BLaER1 (cell line): ENCODE measurements at regions not wholly inside any gene's neighbourhood (a gene's known extent, or its start where the extent isn't known, plus 50 kb on each side); places are given as distances from the start of the nearest gene placed in this dataset.

Experiments used
- H3K27ac ChIP-seq: shearing (Covaris generic); formaldehyde crosslinking; 2 replicates; pipeline ENCODE4 v1.8.1; 2022
- H3K27me3 ChIP-seq: shearing (Covaris generic); formaldehyde crosslinking; 2 replicates; pipeline ENCODE4 v1.8.1; 2022
- H3K36me3 ChIP-seq: shearing (Covaris generic); formaldehyde crosslinking; 2 replicates; pipeline ENCODE4 v1.8.1; 2022
- H3K4me1 ChIP-seq: shearing (Covaris generic); formaldehyde crosslinking; 2 replicates; pipeline ENCODE4 v1.8.1; 2022
- H3K4me2 ChIP-seq: shearing (Covaris generic); formaldehyde crosslinking; 2 replicates; pipeline ENCODE4 v1.8.1; 2022
- H3K4me3 ChIP-seq: shearing (Covaris generic); formaldehyde crosslinking; 2 replicates; pipeline ENCODE4 v1.8.1; 2022
- H3K9ac ChIP-seq: shearing (Covaris generic); formaldehyde crosslinking; 2 replicates; pipeline ENCODE4 v1.8.1; 2022
- H3K9me3 ChIP-seq: shearing (Covaris generic); formaldehyde crosslinking; 2 replicates; pipeline ENCODE4 v1.8.1; 2022
- H4K20me1 ChIP-seq: shearing (Covaris generic); formaldehyde crosslinking; 2 replicates; pipeline ENCODE4 v1.8.1; 2022
- Cebpa-rat ChIP-seq: shearing (Covaris generic); IDR thresholded peaks from 2 replicates; pipeline ENCODE4 v1.8.1; 2022

GRCh38 chr15:69735121-69735520, 282.5 kb downstream of the RPLP1 start:
- H3K9ac ChIP-seq, result no peak overlapping the region
- TF ChIP-seq Cebpa-rat, result no peak
- no peaks in the 10 kb centered on the region for H3K36me3 ChIP-seq
- H3K9me3 ChIP-seq, result peaks cover 3% of the 10 kb centered on the region
- peaks cover 7% of the 10 kb centered on the region; the same call in 1 of the 2 replicates for H4K20me1 ChIP-seq
- H3K27me3 ChIP-seq, result peaks cover 27% of the 10 kb centered on the region
- H3K4me1 ChIP-seq, result no peaks in the 10 kb centered on the region
- no peak overlapping the region for H3K27ac ChIP-seq
- no peak overlapping the region for H3K4me3 ChIP-seq
- no peak overlapping the region for H3K4me2 ChIP-seq

DNA sequence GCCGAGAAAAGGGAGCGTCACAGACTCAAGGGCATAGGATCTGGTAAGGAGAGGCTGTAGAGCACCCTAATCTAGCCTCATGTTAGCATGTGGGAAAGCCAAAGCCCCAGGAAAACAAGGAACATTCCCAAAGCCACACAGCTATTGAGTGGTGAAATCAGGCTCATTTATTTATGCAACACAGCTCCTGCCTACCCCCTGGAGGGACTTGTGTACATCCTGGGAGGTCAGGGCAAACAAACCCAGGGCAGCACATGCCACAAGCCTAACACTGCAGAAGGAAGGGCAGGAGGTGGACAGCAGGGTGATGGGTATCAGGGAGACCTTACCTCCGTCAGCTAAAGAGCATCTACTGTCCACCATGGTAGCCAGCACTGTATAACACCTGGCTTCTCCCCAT, 283.5 kb downstream of the RPLP1 start:
- no peak for TF ChIP-seq Cebpa-rat
- Histone ChIP-seq H3K4me3 (no peak overlapping the region), H3K27me3 (peaks cover 22% of the 10 kb centered on the region; the same call in 1 of the 2 replicates)

GRCh38 chr15:69737916-69738315, 285.3 kb downstream of the RPLP1 start:
- Histone ChIP-seq H3K27me3 (peaks cover 27% of the 10 kb centered on the region; the same call in 1 of the 2 replicates), H3K4me3 (no peak overlapping the region), H4K20me1 (peaks cover 7% of the 10 kb centered on the region; the same call in 1 of the 2 replicates), H3K4me2 (no peak overlapping the region), H3K9ac (no peak overlapping the region), H3K9me3 (peaks cover 18% of the 10 kb centered on the region), H3K4me1 (no peaks in the 10 kb centered on the region), H3K27ac (no peak overlapping the region), H3K36me3 (no peaks in the 10 kb centered on the region)
- no peak for TF ChIP-seq Cebpa-rat

More for the DNA sequence above, 283.5 kb downstream of the RPLP1 start:
- H3K9ac ChIP-seq, result no peak overlapping the region
- no peak overlapping the region for H3K4me2 ChIP-seq
- H3K9me3 ChIP-seq, result peaks cover 14% of the 10 kb centered on the region
- H3K36me3 ChIP-seq, result no peaks in the 10 kb centered on the region
- peaks cover 7% of the 10 kb centered on the region; the same call in 1 of the 2 replicates for H4K20me1 ChIP-seq
- no peak overlapping the region for H3K27ac ChIP-seq
- no peaks in the 10 kb centered on the region for H3K4me1 ChIP-seq

- H4K20me1 ChIP-seq, result peaks cover 21% of the 10 kb centered on the region; the same call in 1 of the 2 replicates
Measured at GRCh38 chr15:69740684-69741083, 288.1 kb downstream of the RPLP1 start.

GRCh38 chr15:69742361-69742760, 289.7 kb downstream of the RPLP1 start:
- no peaks in the 10 kb centered on the region for H3K36me3 ChIP-seq
- no peaks in the 10 kb centered on the region; the same call in 1 of the 2 replicates for H3K4me1 ChIP-seq
- H3K9ac ChIP-seq, result no peak overlapping the region
- TF ChIP-seq Cebpa-rat, result no peak
- H4K20me1 ChIP-seq, result peaks cover 23% of the 10 kb centered on the region; the same call in 1 of the 2 replicates
- H3K4me3 ChIP-seq, result no peak overlapping the region
- no peak overlapping the region for H3K4me2 ChIP-seq
- H3K9me3 ChIP-seq, result peaks cover 18% of the 10 kb centered on the region
- H3K27me3 ChIP-seq, result peaks cover 30% of the 10 kb centered on the region
- no peak overlapping the region for H3K27ac ChIP-seq

More at GRCh38 chr15:69740684-69741083, 288.1 kb downstream of the RPLP1 start:
- H3K4me3 ChIP-seq, result no peak overlapping the region
- H3K36me3 ChIP-seq, result no peaks in the 10 kb centered on the region
- peaks cover 33% of the 10 kb centered on the region for H3K27me3 ChIP-seq
- H3K4me1 ChIP-seq, result no peaks in the 10 kb centered on the region; the same call in 1 of the 2 replicates
- H3K9me3 ChIP-seq, result peaks cover 18% of the 10 kb centered on the region
- no peak overlapping the region for H3K4me2 ChIP-seq
- H3K9ac ChIP-seq, result no peak overlapping the region
- TF ChIP-seq Cebpa-rat, result no peak
- no peak overlapping the region for H3K27ac ChIP-seq

DNA sequence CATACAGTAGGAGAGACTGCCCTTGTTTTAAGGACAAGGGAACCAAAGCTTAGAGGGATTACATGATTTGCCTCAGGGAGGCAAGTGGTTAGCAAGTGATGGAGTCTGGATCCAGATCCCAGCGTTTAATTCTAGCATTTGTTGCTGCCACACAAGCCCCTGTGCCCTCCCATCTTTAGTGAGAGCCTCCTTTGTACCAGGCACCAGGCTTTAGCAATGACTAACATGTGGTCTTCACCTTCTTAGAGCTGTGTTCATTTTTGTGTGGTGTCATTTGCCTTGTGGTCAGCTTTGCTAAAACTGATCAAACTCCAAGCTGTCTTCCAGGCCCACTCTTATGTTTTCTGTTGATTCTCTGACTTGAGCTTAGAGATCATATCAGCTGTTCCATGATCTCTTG, 290.5 kb downstream of the RPLP1 start:
- no peak overlapping the region for H3K27ac ChIP-seq
- TF ChIP-seq Cebpa-rat, result no peak
- no peaks in the 10 kb centered on the region for H3K36me3 ChIP-seq
- H3K9ac ChIP-seq, result no peak overlapping the region
- peaks cover 31% of the 10 kb centered on the region; the same call in 1 of the 2 replicates for H4K20me1 ChIP-seq
- peaks cover 37% of the 10 kb centered on the region for H3K27me3 ChIP-seq
- H3K4me1 ChIP-seq, result no peaks in the 10 kb centered on the region; the same call in 1 of the 2 replicates
- H3K4me3 ChIP-seq, result no peak overlapping the region
- no peak overlapping the region for H3K4me2 ChIP-seq
- peaks cover 18% of the 10 kb centered on the region for H3K9me3 ChIP-seq

DNA sequence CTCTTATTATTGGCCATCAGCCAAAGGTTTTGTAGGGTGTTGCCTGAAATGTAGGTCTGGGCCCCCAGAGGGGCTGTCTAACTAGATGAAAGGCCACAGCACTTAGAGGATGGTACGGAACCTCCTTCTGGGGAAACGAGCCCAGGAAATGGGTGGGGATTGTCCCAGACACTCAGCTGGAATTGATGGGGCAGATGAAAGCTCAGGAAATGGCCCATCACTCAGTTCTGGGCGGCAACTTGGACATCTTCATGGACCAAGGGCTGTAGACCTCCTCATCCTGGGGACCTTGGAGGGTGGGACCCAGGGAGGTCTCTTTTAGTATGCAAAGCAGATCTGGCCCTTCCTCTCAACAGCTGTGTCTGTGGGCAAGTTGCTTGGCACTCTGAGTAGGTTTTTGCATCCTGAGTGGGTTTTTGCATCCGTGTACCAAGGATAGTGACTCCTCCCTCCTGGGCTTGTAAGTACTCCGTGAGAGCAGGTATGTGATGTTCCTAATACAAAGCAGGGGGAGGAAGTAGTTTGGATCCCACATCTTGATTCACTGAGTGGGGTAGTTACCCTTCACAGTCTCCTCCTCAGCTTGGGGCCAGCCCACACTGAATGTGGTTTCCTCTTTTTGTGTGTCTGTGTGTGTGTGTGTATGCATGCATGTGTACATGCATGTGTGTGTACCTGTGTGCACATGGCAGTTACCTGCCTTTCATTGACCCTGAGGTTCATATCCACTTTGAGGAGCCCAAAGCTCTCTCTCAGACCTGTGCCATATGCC, 292.0 kb downstream of the RPLP1 start:
- H3K9me3 ChIP-seq, result peaks cover 18% of the 10 kb centered on the region
- H4K20me1 ChIP-seq, result peaks cover 32% of the 10 kb centered on the region; the same call in 1 of the 2 replicates
- peaks cover 47% of the 10 kb centered on the region for H3K27me3 ChIP-seq
- H3K36me3 ChIP-seq, result no peaks in the 10 kb centered on the region
- H3K9ac ChIP-seq, result no peak overlapping the region
- H3K4me1 ChIP-seq, result no peaks in the 10 kb centered on the region; the same call in 1 of the 2 replicates
- H3K4me2 ChIP-seq, result no peak overlapping the region
- no peak overlapping the region for H3K27ac ChIP-seq
- TF ChIP-seq Cebpa-rat, result no peak
- no peak overlapping the region for H3K4me3 ChIP-seq

GRCh38 chr15:69747193-69747592, 294.6 kb downstream of the RPLP1 start:
- Histone ChIP-seq H3K4me2 (no peak overlapping the region), H3K27ac (no peak overlapping the region), H3K36me3 (no peaks in the 10 kb centered on the region), H4K20me1 (peaks cover 32% of the 10 kb centered on the region; the same call in 1 of the 2 replicates), H3K9me3 (peaks cover 23% of the 10 kb centered on the region), H3K27me3 (peaks cover 68% of the 10 kb centered on the region), H3K4me1 (no peaks in the 10 kb centered on the region; the same call in 1 of the 2 replicates), H3K9ac (no peak overlapping the region), H3K4me3 (no peak overlapping the region)
- no peak for TF ChIP-seq Cebpa-rat

- no peak overlapping the region for H3K4me3 ChIP-seq
- H3K4me2 ChIP-seq, result no peak overlapping the region
- no peak overlapping the region for H3K27ac ChIP-seq
- H3K36me3 ChIP-seq, result no peaks in the 10 kb centered on the region
- H3K9me3 ChIP-seq, result peaks cover 32% of the 10 kb centered on the region
- H4K20me1 ChIP-seq, result peaks cover 32% of the 10 kb centered on the region; the same call in 1 of the 2 replicates
- peaks cover 69% of the 10 kb centered on the region for H3K27me3 ChIP-seq
- TF ChIP-seq Cebpa-rat, result no peak
- H3K9ac ChIP-seq, result no peak overlapping the region
- no peaks in the 10 kb centered on the region; the same call in 1 of the 2 replicates for H3K4me1 ChIP-seq
Measured at GRCh38 chr15:69748131-69748530, 295.5 kb downstream of the RPLP1 start.

- Histone ChIP-seq H4K20me1 (peaks cover 32% of the 10 kb centered on the region; the same call in 1 of the 2 replicates), H3K27me3 (peaks cover 69% of the 10 kb centered on the region), H3K9me3 (peaks cover 38% of the 10 kb centered on the region), H3K9ac (no peak overlapping the region), H3K27ac (no peak overlapping the region), H3K36me3 (no peaks in the 10 kb centered on the region), H3K4me2 (no peak overlapping the region), H3K4me3 (no peak overlapping the region), H3K4me1 (no peaks in the 10 kb centered on the region; the same call in 1 of the 2 replicates)
- TF ChIP-seq Cebpa-rat, result no peak
Measured at GRCh38 chr15:69748576-69749185, 296.1 kb downstream of the RPLP1 start.
